HCT116 (cell line): ENCODE measurements at regions not wholly inside any gene's neighbourhood (a gene's known extent, or its start where the extent isn't known, plus 50 kb on each side); places are given as distances from the start of the nearest gene placed in this dataset.

Source experiments
- ATAC-seq: fragments of 200-7000 bp; cut with Tn5 transposase; 2 replicates; pipeline ENCODE4 v1.9.1; 2020; ENCODE audit warnings: mild to moderate bottlenecking, moderate library complexity
- BruUV-seq: library from RNA; stranded (reverse); fragments of 400-500 nt; replicated peaks from 2 replicates; lab custom pipeline; 2021; lab: Mats Ljungman, UMichigan
- CTCF ChIA-PET: fragments of 300-600 bp; sonication (Branson Sonifier 250); formaldehyde crosslinking; loops from one replicate; lab custom pipeline; 2021; ENCODE audit warnings: antibody characterized with exemption; lab: Charles Lee
- POLR2A ChIA-PET: fragments of 300-600, 350-600 bp; sonication (Branson Sonifier 250); formaldehyde crosslinking; loops from one replicate; lab custom pipeline; 2021; ENCODE audit warnings: antibody characterized with exemption; lab: Charles Lee
- RAD21 ChIA-PET, 2 experiments: fragments of 300-600 bp; sonication (Branson Sonifier 250); formaldehyde crosslinking; loops; one replicate each; lab custom pipeline; 2023; ENCODE audit warnings: low total read pairs in 2 of 2; ENCODE audit not compliant: uncharacterized antibody in 2 of 2, unreplicated experiment in 2 of 2, low non-redundant PET in 1 of 2; lab: Charles Lee
- DNase-seq: peaks from one replicate; pipeline ENCODE4 v3.0.0-alpha.2; 2010; ENCODE audit warnings: low read depth, low spot score
- H2AFZ ChIP-seq: fragments of 200-600 bp; shearing (Covaris generic), sonication (generic); 2 replicates; pipeline ENCODE4 v1.6.1; 2017; ENCODE audit warnings: low read depth, mixed run types, mixed read lengths, antibody characterized with exemption, low read length; ENCODE audit not compliant: poor library complexity, severe bottlenecking
- H3K27ac ChIP-seq: 2 replicates; pipeline ENCODE4 v1.5.1; 2012; ENCODE audit warnings: low read depth, low read length
- H3K27me3 ChIP-seq: fragments of 200-600 bp; sonication (generic); 2 replicates; pipeline ENCODE4 v1.6.1; 2016; ENCODE audit warnings: mixed run types, low read length, mixed read lengths; ENCODE audit not compliant: insufficient read depth
- H3K36me3 ChIP-seq, 2 experiments: fragments of 200-500 bp in 1 of 2; fragments of 200-600 bp in 1 of 2; sonication (Bioruptor generic) in 1 of 2; sonication (generic) in 1 of 2; 2 replicates each; pipeline versions ENCODE4 v1.5.1 to v1.6.1; 2014 to 2016; ENCODE audit warnings: low read length in 2 of 2, inconsistent platforms in 1 of 2, mixed read lengths in 1 of 2, mixed run types in 1 of 2; ENCODE audit not compliant: insufficient read depth in 2 of 2, control insufficient read depth in 1 of 2
- H3K4me1 ChIP-seq, 2 experiments: fragments of 200-600 bp in 1 of 2; sonication (generic) in 1 of 2; 2 replicates each; pipeline versions ENCODE4 v1.5.1 to v1.6.1; 2012 to 2017; ENCODE audit warnings: low read length in 2 of 2, inconsistent platforms in 1 of 2, mild to moderate bottlenecking in 1 of 2, mixed read lengths in 1 of 2, mixed run types in 1 of 2, moderate library complexity in 1 of 2; ENCODE audit not compliant: insufficient read depth in 2 of 2, control insufficient read depth in 1 of 2
- H3K4me2 ChIP-seq: fragments of 200-600 bp; sonication (generic); 2 replicates; pipeline ENCODE4 v1.6.1; 2017; ENCODE audit warnings: mixed run types, low read length, mixed read lengths
- H3K4me3 ChIP-seq, 2 experiments: fragments of 200-600 bp in 1 of 2; sonication (generic) in 1 of 2; replicated peaks in 1 of 2; 2 replicates each; pipeline ENCODE4 v1.5.1; 2011 to 2016; ENCODE audit warnings: low read length in 2 of 2, control low read depth in 1 of 2, low read depth in 1 of 2, mild to moderate bottlenecking in 1 of 2, mixed read lengths in 1 of 2, mixed run types in 1 of 2
- H3K79me2 ChIP-seq: fragments of 200-600 bp; sonication (generic); 2 replicates; pipeline ENCODE4 v1.6.1; 2017; ENCODE audit warnings: mild to moderate bottlenecking, mixed run types, low read length, moderate library complexity, mixed read lengths; ENCODE audit not compliant: insufficient read depth
- H3K9ac ChIP-seq: fragments of 200-600 bp; sonication (generic); 2 replicates; pipeline ENCODE4 v1.6.1; 2016; ENCODE audit warnings: low read length, mixed read lengths
- H3K9me2 ChIP-seq: fragments of 200-600 bp; sonication (generic), shearing (Covaris generic); 2 replicates; pipeline ENCODE4 v1.6.1; 2017; ENCODE audit warnings: mixed run types, mild to moderate bottlenecking, moderate library complexity; ENCODE audit not compliant: insufficient read depth
- H3K9me3 ChIP-seq, 2 experiments: fragments of 200-500 bp in 1 of 2; fragments of 200-600 bp in 1 of 2; sonication (Bioruptor generic) in 1 of 2; sonication (generic) in 1 of 2; 2 replicates each; pipeline ENCODE4 v1.6.1; 2014 to 2017; ENCODE audit warnings: low read length in 2 of 2, mixed read lengths in 2 of 2, inconsistent platforms in 1 of 2, low read depth in 1 of 2, mild to moderate bottlenecking in 1 of 2, mixed run types in 1 of 2, moderate library complexity in 1 of 2; ENCODE audit not compliant: control insufficient read depth in 1 of 2, insufficient read depth in 1 of 2
- H4K20me1 ChIP-seq: fragments of 200-600 bp; sonication (generic), shearing (Covaris generic); 2 replicates; pipeline ENCODE4 v1.6.1; 2017; ENCODE audit warnings: mixed run types, mild to moderate bottlenecking, moderate library complexity; ENCODE audit not compliant: insufficient read depth
- ATF3 ChIP-seq: IDR thresholded peaks from 2 replicates; pipeline ENCODE4 v1.6.1; 2012
- CBX3 ChIP-seq: IDR thresholded peaks from 2 replicates; pipeline ENCODE4 v1.6.1; 2012; ENCODE audit warnings: low read depth
- CEBPB ChIP-seq: IDR thresholded peaks from 2 replicates; pipeline ENCODE4 v1.6.1; 2012; ENCODE audit warnings: low read depth
- CTCF ChIP-seq, 3 experiments: fragments of 200-600 bp in 1 of 3; sonication (generic) in 1 of 3; IDR thresholded peaks in 2 of 3; conservative IDR thresholded peaks in 1 of 3; 2 replicates each; pipeline ENCODE4 v1.5.1; 2012 to 2017; ENCODE audit warnings: low read depth in 2 of 3, low read length in 2 of 3, antibody characterized with exemption in 1 of 3, borderline replicate concordance in 1 of 3, control low read depth in 1 of 3, mild to moderate bottlenecking in 1 of 3, mixed read lengths in 1 of 3, mixed run types in 1 of 3, moderate library complexity in 1 of 3; ENCODE audit not compliant: insufficient read depth in 1 of 3
- EZH2 ChIP-seq: fragments of 200-600 bp; sonication (generic); IDR thresholded peaks from 2 replicates; pipeline ENCODE4 v1.6.1; 2017; ENCODE audit warnings: antibody characterized with exemption, mixed run types
- EZH2phosphoT487 ChIP-seq: fragments of 200-600 bp; IDR thresholded peaks from 2 replicates; pipeline ENCODE4 v1.6.1; 2018; ENCODE audit warnings: antibody characterized with exemption, borderline replicate concordance
- JUND ChIP-seq: IDR thresholded peaks from 2 replicates; pipeline ENCODE4 v1.6.1; 2012
- MAX ChIP-seq: IDR thresholded peaks from 2 replicates; pipeline ENCODE4 v1.6.1; 2012
- RAD21 ChIP-seq: IDR thresholded peaks from 2 replicates; pipeline ENCODE4 v1.6.1; 2012; ENCODE audit warnings: low read depth, mild to moderate bottlenecking
- REST ChIP-seq: IDR thresholded peaks from 2 replicates; pipeline ENCODE4 v1.6.1; 2012; ENCODE audit warnings: low read depth
- SIN3A ChIP-seq: IDR thresholded peaks from 2 replicates; pipeline ENCODE4 v1.6.1; 2012; ENCODE audit warnings: low read depth
- SP1 ChIP-seq: IDR thresholded peaks from 2 replicates; pipeline ENCODE4 v1.6.1; 2012; ENCODE audit warnings: low read depth
- SRF ChIP-seq: IDR thresholded peaks from 2 replicates; pipeline ENCODE4 v1.6.1; 2012; ENCODE audit warnings: low read depth
- TCF7L2 ChIP-seq: IDR thresholded peaks from 2 replicates; pipeline ENCODE4 v1.7.0; 2011; ENCODE audit warnings: borderline replicate concordance, inconsistent platforms; ENCODE audit not compliant: insufficient read depth, insufficient read length; ENCODE audit errors: extremely low read depth
- YY1 ChIP-seq: IDR thresholded peaks from 2 replicates; pipeline ENCODE4 v1.6.1; 2011; ENCODE audit warnings: low read length, low read depth, moderate library complexity, mild to moderate bottlenecking; ENCODE audit not compliant: insufficient replicate concordance; ENCODE audit errors: extremely low read depth
- ZBTB33 ChIP-seq: IDR thresholded peaks from 2 replicates; pipeline ENCODE4 v1.6.1; 2011; ENCODE audit warnings: mild to moderate bottlenecking, low read length, moderate library complexity; ENCODE audit not compliant: insufficient replicate concordance; ENCODE audit errors: extremely low read depth
- ZFX ChIP-seq: fragments of 450-650 bp; IDR thresholded peaks from 2 replicates; pipeline ENCODE4 v1.6.1; 2017
- ZNF274 ChIP-seq: fragments of 200-500 bp; sonication (Bioruptor generic); IDR thresholded peaks from 2 replicates; pipeline ENCODE4 v1.6.1; 2014; ENCODE audit warnings: mild to moderate bottlenecking, low read depth, low read length, inconsistent platforms
- intact Hi-C: fragments of 100-400 bp; cut with micrococcal nuclease; formaldehyde crosslinking; loops from 2 replicates; pipeline ENCODE4 v1.10.0; 2022

- Histone ChIP-seq H4K20me1 (no peaks in the 10 kb centered on the region), H3K4me3 (no peak overlapping the region), H3K9me2 (no peaks in the 10 kb centered on the region), H3K9me3 (no peaks in the 10 kb centered on the region), H3K79me2 (no peaks in the 10 kb centered on the region), H3K4me2 (no peak overlapping the region), H2AFZ (no peak overlapping the region), H3K27ac (no peak overlapping the region), H3K9ac (no peak overlapping the region), H3K27me3 (no peaks in the 10 kb centered on the region), H3K4me1 (no peaks in the 10 kb centered on the region), H3K36me3 (no peaks in the 10 kb centered on the region)
- RAD21 ChIA-PET, result no interaction called here
- BruUV-seq, result no TSS peak
- POLR2A ChIA-PET, result interaction anchor here (0.7 kb wide), 1 partner anchor 1454 kb away, joined by 4 read pairs; no protein-coding TSS in a partner anchor
- CTCF ChIA-PET, result no interaction called here
- intact Hi-C loops, result no loop called here
- TF ChIP-seq ZNF274 (no peak), ZBTB33 (no peak), ATF3 (no peak), MAX (no peak), CEBPB (no peak), SP1 (no peak), EZH2 (no peak), YY1 (no peak), JUND (no peak), ZFX (no peak), CTCF (IDR thresholded peaks at IDR 0.05 in 2 of 3, conservative IDR thresholded peaks at IDR 0.05 in 1 of 3; ENCODE audit: borderline replicate concordance in 1 of 3, insufficient read depth in 1 of 3, low read depth in 2 of 3, low read length in 2 of 3) (no peak), CBX3 (no peak), SRF (no peak), RAD21 (no peak), TCF7L2 (no peak), EZH2phosphoT487 (no peak), SIN3A (no peak), REST (no peak)
- DNase-seq (no peak), ATAC-seq (no peak)
These were observed 337.9 kb downstream of the TBC1D32 start for GRCh38 chr6:120996340-120996739.
